GM19238 (cell line): ENCODE measurements at regions not wholly inside any gene's neighbourhood (a gene's known extent, or its start where the extent isn't known, plus 50 kb on each side); places are given as distances from the start of the nearest gene placed in this dataset.

Source experiments
- DNase-seq: peaks from one replicate; pipeline ENCODE4 v3.0.0; 2011; ENCODE audit warnings: low spot score; ENCODE audit not compliant: insufficient read length

- no peak for DNase-seq
Measured at GRCh38 chr2:136468799-136469369, 296.5 kb upstream of the THSD7B start.

GRCh38 chr2:136452528-136452927 is 312.8 kb upstream of the THSD7B start:
- no peak for DNase-seq

GRCh38 chr2:136448986-136449780 is 316.2 kb upstream of the THSD7B start:
- no peak for DNase-seq

GRCh38 chr2:136448432-136448831 is 316.9 kb upstream of the THSD7B start:
- no peak for DNase-seq

- DNase-seq, result no peak
Measured at GRCh38 chr2:136444323-136444722, 321.0 kb upstream of the THSD7B start.

GRCh38 chr2:136443661-136444060 is 321.7 kb upstream of the THSD7B start:
- no peak for DNase-seq

- DNase-seq, result no peak
Measured at GRCh38 chr2:136441979-136442714, 323.2 kb upstream of the THSD7B start.

GRCh38 chr2:136439064-136439676 is 321.2 kb upstream of the CXCR4 start:
- DNase-seq, result no peak

GRCh38 chr2:136437461-136437860 is 319.5 kb upstream of the CXCR4 start:
- DNase-seq, result no peak

GRCh38 chr2:136436936-136437335 is 319.0 kb upstream of the CXCR4 start:
- no peak for DNase-seq

GRCh38 chr2:136434251-136434715 is 316.3 kb upstream of the CXCR4 start:
- no peak for DNase-seq

- DNase-seq, result no peak
Measured at GRCh38 chr2:136433261-136433660, 315.3 kb upstream of the CXCR4 start.

- DNase-seq, result no peak
Measured at GRCh38 chr2:136424112-136424511, 306.2 kb upstream of the CXCR4 start.

GRCh38 chr2:136423516-136423996 is 305.6 kb upstream of the CXCR4 start:
- peak; percentile 63 for DNase-seq

GRCh38 chr2:136422512-136422911 is 304.6 kb upstream of the CXCR4 start:
- DNase-seq, result no peak

GRCh38 chr2:136420346-136420745 is 302.4 kb upstream of the CXCR4 start:
- no peak for DNase-seq

GRCh38 chr2:136411946-136412345 is 294.0 kb upstream of the CXCR4 start:
- DNase-seq, result no peak

- no peak for DNase-seq
Measured at GRCh38 chr2:136410673-136411072, 292.7 kb upstream of the CXCR4 start.

GRCh38 chr2:136408795-136409194 is 290.8 kb upstream of the CXCR4 start:
- DNase-seq, result no peak

- no peak for DNase-seq
Measured at GRCh38 chr2:136407952-136408318, 290.0 kb upstream of the CXCR4 start.

- no peak for DNase-seq
Measured at GRCh38 chr2:136407117-136407951, 289.4 kb upstream of the CXCR4 start.
